HG02759 (cell line): ENCODE measurements at regions not wholly inside any gene's neighbourhood (a gene's known extent, or its start where the extent isn't known, plus 50 kb on each side); places are given as distances from the start of the nearest gene placed in this dataset.

ENCODE experiments used
- ATAC-seq: cut with Tn5 transposase; IDR thresholded peaks from one replicate; pipeline ENCODE4 v1.9.1; 2021; ENCODE audit warnings: mild to moderate bottlenecking, moderate library complexity; ENCODE audit not compliant: unreplicated experiment

GRCh38 chr4:160795216-160795615 lies 1368.6 kb downstream of the FSTL5 start:
- no peak for ATAC-seq

DNA sequence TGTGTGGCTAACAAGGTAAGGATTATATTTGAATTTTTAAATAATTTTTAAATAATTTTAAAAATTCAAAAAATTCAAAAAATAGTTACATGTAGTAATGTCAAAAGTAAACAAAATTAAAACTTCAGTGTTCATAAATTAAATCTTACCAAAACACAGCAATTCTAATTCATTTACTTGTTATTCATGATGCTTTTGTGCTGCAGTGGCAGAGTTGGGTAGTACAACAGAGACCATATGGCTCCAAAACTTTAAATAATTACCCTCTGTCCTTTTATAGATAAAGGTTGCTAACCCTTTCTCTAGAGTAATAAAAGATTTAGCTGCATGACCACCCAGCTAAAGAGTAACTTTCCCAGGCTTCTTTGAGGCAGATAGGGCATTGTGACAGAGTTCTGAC lies 1355.6 kb downstream of the FSTL5 start:
- no peak for ATAC-seq

- ATAC-seq: no peak
Measured at GRCh38 chr4:160809576-160809975, 1354.2 kb downstream of the FSTL5 start.

- no peak for ATAC-seq
Measured at GRCh38 chr4:160810424-160810823, 1353.4 kb downstream of the FSTL5 start.

GRCh38 chr4:160810941-160811340 lies 1352.9 kb downstream of the FSTL5 start:
- ATAC-seq: no peak

- no peak for ATAC-seq
Measured at GRCh38 chr4:160811956-160812355, 1351.8 kb downstream of the FSTL5 start.

DNA sequence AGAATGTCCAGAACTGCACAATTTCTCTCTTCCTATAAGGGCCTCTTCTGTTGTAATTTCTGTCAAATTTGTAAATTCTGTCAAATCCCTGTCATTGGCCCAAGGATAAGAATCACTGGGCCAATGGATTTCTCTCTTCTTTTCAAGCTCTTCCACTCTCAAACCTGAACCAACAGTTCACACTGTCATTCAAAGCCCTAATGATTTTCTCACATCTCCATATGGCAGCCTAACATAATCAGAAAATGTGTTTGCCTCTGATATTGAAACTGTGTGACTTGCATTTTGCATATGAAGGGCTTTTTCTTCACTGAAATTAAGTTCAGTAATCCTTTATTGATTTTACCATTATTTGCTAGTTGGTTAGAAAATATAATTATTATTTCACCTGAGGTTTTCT lies 1349.1 kb downstream of the FSTL5 start:
- ATAC-seq: no peak

GRCh38 chr4:160818571-160818970 lies 1345.2 kb downstream of the FSTL5 start:
- no peak for ATAC-seq

DNA sequence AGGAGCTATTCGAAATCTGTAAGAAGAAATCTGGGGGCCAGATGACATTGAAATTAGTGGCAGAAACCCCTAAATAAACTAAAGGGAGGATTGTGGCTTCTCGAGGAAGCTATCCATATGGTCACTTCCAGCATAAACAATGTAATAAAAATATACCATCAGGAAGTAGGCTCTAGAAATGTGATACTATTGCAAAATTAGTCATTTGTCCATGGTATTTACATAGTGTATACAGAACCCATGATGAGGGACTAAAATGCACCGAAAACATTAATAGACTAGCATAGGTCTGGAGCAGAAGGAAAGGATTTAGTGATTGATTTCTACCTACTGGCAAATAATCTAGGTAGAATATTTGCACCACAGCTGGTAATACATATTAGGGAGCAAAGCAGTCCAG lies 1344.0 kb downstream of the FSTL5 start:
- ATAC-seq: no peak

GRCh38 chr4:160824481-160824880 lies 1339.3 kb downstream of the FSTL5 start:
- no peak for ATAC-seq

GRCh38 chr4:160825644-160826338 lies 1338.0 kb downstream of the FSTL5 start:
- ATAC-seq: no peak

DNA sequence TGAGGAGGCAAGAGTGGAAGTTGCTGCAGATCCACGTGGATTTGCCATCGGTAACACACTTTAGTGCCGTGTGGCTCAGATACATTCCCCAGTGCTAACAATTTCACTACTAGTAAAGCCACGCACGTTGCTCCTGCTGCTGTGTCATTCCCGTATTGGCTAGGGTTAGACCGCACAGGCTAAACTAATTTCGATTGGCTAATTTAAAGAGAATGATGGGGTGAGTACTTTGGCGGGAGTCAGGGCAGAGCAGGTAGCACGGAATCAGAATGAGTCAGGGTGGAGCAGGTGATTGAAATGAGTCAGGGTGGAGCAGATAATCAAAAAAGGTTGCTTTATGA lies 1337.5 kb downstream of the FSTL5 start:
- no peak for ATAC-seq

GRCh38 chr4:160831165-160831922 lies 1332.5 kb downstream of the FSTL5 start:
- ATAC-seq: no peak

- no peak for ATAC-seq
Measured at GRCh38 chr4:160835789-160836188, 1328.0 kb downstream of the FSTL5 start.

GRCh38 chr4:160836431-160836830 lies 1327.4 kb downstream of the FSTL5 start:
- ATAC-seq: no peak

DNA sequence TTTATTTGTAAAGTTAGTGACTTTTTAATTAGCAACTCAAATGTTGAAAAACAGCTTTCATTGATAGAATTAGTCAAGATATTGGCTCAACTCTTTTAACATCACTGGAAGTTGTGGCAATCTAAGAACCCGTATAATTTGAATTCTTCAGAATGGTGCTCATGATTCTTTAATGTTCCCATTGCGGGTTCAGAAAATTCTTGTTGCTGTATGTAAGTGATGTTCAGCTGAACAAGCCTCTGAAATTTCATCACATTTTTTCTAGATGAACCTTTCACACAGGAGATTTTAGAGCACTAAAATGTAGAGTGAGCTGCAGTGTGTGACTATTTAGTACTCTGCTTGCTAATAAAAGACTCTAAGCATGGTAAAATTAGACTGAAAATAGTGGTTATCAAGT lies 1317.7 kb downstream of the FSTL5 start:
- no peak for ATAC-seq

GRCh38 chr4:160847228-160847627 lies 1316.6 kb downstream of the FSTL5 start:
- no peak for ATAC-seq

DNA sequence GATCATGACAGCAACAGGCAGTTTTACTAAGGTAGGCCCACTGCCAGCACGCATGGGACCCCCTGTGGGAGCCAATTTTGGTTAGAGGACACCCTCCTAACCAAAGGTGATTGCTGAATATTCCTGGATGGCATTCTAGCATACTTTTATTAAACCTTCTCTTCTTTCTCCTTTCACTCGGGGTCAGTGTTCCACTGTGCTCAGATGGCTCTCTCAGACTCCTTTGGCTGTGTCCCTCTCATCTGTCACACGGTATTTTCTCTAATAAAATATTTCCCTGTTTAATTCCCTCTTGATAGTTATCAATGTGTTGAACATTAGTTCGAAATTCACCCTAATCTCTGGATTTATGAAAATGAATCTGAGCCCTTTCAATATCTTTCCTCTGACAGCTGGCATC lies 1315.3 kb downstream of the FSTL5 start:
- no peak for ATAC-seq

DNA sequence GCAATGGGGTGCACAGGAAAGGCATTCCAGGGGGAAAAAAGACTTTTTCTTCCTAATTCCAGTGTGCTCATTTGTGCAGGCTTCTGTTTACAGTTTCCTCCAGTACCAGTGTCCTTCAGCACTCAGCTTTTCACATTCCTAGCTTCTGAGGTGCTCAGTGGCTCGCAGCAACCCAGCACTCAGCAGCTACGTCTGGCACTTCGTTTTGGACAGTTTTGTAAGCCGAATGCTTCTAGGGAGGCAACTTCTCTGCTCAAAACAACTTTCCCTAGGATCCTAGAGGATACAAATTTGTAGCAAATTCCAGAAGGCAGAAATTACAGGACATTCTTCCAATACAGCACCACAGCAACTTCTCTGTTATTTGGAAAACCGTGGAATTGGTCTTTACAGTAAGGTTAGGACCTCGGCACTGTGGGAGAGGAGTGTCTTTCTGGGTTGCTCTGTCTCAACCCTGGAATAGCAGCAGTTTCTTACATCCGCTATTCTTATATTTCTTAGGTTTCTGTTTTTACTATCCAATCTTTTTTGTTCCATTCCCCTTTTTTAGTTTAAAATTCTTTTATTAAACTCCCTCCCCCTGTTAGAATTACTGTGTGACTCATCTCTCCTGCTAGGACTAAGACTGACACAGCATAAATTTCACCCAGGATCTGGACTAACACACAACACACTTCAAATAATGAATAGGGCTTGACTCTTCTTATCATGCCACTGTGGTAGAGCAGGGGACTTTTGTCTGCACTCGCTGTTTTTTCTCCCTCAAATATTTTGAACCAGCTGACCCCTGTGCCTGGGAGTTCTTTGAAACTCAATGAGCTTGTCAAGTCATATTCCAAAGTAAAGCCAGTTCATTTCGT lies 1314.7 kb downstream of the FSTL5 start:
- no peak for ATAC-seq

GRCh38 chr4:160864253-160864652 lies 1299.5 kb downstream of the FSTL5 start:
- no peak for ATAC-seq

GRCh38 chr4:160869899-160870298 lies 1293.9 kb downstream of the FSTL5 start:
- no peak for ATAC-seq

GRCh38 chr4:160872491-160872890 lies 1291.3 kb downstream of the FSTL5 start:
- ATAC-seq: no peak
